ENCODE measurements at regions not wholly inside any gene's neighbourhood (a gene's known extent, or its start where the extent isn't known, plus 50 kb on each side); places are given as distances from the start of the nearest gene placed in this dataset.

DNA sequence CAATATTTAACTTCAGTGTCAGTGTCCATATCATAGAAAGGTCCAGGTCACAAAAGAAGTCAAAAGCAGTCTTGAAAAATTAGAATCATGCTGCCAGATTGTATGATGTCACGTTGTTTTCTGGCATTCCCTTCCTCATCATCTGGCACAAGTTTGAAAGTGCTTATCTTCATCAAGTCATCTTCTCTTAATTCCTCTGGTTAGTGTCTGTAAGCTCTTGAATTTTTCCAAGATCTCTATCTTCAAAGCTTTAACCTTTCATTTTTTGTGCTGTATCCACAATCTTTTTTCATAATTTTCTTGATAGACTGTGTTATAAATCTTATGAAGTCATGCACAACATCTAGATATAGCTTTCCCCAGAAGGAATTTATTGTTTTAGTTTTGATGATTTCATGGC, 682.7 kb upstream of the AADAT start:
- TF ChIP-seq, protein P1, sequence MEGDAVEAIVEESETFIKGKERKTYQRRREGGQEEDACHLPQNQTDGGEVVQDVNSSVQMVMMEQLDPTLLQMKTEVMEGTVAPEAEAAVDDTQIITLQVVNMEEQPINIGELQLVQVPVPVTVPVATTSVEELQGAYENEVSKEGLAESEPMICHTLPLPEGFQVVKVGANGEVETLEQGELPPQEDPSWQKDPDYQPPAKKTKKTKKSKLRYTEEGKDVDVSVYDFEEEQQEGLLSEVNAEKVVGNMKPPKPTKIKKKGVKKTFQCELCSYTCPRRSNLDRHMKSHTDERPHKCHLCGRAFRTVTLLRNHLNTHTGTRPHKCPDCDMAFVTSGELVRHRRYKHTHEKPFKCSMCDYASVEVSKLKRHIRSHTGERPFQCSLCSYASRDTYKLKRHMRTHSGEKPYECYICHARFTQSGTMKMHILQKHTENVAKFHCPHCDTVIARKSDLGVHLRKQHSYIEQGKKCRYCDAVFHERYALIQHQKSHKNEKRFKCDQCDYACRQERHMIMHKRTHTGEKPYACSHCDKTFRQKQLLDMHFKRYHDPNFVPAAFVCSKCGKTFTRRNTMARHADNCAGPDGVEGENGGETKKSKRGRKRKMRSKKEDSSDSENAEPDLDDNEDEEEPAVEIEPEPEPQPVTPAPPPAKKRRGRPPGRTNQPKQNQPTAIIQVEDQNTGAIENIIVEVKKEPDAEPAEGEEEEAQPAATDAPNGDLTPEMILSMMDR (IDR thresholded peaks at IDR 0.05 in 4 of 5, conservative IDR thresholded peaks at IDR 0.05 in 1 of 5): no peak
- no peak for TF ChIP-seq POLR2A (IDR thresholded peaks at IDR 0.05)

Measured in gastrocnemius medialis (tissue), 4 donors.